ENCODE measurements at regions not wholly inside any gene's neighbourhood (a gene's known extent, or its start where the extent isn't known, plus 50 kb on each side); places are given as distances from the start of the nearest gene placed in this dataset.

DNA sequence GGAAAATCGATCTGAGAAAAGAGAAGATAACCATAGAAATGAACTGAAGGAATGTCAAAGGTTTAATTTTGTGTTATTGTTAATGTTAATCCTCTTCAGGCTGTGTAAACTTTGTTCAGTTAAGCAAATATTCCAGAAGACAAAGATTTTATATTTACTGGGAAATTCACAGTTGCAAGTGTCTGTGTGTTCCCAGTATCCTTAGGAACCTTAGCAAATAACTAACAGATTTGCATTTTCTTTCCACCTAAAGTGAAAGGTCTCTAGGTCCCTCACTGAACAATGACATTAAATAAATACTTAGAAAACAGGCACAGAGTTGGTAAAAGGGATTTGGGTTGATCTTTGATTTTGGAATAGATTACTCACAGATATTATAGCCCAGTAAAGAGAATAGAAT is 324.7 kb downstream of the C4orf33 start:
- no peak for DNase-seq

DNA sequence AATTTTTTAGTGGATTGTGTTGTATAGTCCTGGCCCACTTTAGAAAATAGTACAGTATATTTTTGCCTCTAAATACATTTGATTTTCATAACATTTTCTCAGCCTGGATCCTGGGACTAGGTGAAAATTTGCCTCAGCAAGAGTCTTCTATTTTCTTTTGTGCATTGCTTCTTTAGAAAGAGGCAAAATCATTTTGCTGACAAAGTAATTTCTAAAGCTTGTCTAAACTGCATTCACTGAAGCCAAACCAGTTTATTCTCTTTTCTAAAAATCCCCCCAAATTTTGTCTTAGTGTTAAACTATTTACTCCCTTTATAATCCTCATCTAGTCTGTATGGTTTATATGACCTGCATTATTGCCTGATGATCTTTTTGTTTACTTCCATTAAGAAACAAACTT is 326.3 kb downstream of the C4orf33 start:
- no peak for DNase-seq

DNA sequence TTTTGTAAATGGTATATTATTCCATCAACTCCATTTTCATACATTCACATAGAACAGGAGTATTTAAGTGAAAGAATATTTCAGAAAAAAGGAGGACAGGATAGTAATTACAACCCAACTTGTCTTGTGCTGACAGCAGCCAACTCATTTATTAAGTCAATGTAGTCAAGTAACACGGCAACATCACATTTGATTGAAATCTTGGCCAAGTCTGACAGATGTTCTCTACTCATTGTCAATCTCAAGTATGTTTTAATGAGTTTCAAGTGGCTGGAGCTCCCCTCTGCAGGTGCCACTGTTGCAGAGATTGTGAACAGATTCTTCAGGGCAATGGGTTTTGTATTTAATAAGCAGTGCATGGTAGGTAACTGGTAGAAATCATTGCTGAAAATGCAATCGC is 332.5 kb downstream of the C4orf33 start:
- no peak for DNase-seq

DNA sequence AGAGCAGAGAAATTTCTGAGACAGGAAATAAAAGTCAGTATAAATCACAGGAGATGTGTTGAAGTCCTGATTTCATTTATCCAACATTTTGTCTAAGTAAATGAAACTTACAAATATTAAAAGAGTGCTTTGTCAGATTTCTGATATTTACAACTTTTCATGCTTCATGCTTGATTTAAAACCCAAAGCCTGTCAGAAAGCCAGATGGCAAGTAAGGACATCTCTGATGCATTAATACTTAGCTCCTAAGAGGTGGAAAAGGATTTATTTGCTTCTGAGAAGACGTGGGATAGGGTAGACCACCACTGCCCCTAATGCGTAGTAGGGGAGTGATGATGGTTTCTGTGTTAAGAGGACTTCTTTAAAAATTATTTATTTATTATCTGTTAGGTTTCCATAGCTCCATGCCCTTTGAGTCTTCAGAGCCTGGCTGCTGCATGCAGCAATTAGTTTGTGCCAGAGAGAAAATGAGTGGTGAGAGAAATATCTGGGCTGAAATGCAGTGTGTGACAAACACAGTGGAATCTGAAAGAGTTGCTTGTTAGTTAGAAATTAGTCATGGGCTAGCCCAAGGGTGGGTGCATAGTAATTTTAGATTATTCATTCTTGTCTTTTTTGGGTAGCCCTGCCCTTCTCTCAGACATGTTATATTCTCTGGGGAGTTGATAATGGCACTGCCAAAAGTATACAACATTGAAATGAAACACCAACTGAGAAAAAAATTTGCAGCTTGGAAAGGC is 333.8 kb downstream of the C4orf33 start:
- DNase-seq = no peak

DNA sequence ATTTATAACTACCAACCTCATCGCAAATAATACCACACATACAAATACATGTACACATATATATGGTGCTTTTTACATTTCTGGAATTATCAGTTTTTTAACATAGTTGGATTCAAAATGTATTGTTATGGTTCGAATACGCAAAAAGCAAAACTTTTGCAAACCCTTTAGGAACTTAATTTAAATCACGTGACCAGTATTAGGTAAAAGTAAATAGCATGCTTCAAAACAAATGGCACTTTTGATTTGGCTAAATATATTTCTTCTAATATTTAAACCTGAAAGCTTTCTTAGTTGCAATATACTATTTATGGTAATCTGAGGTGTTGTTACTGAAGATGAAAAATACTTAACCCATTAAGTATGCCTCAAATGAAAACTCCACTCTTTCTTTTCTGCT is 341.4 kb downstream of the C4orf33 start:
- no peak for DNase-seq

DNA sequence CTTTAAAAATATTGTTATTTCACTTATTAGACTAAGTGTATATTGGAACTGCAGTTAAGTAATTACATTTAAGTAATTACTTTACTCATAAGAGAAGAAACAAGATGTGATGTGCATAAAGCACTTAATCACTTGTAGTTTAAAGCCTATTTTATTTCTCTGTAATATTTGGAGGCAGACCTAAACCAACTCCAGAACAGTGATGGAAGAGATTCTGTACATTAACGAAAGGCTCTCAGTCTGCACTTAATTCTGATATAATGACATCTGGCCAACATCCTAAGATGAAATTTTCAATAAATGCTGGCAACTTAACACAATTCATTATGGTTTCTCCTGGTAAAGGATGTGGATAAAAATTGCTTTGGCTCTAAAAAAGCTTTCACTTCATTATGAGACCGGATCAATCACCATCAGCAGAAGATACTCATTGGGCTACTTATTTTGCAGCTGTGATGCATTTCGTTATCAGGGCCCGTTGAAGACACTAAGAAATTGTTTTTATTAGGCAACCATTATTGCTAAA is 342.6 kb downstream of the C4orf33 start:
- DNase-seq = no peak

DNA sequence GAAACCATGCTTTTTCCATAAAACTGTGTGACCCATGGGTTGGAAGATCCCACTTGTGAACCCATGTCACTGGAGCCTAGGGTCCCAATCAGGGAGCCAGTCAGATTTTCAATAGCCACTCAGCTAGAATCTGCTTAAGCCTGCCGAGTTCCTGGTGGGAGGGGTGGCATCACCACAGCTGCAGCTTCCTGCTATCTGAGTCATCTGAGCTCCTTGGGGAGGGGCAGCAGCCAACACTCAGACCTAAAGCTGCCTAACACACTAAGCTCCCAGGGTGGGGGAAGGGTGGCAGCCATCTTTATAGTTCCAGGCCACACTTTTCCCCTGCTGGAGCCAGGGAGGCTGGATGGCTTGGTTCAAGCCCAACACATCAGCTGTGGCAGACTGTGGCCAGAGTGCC is 350.1 kb downstream of the C4orf33 start:
- DNase-seq = peak in 1 of 2 experiments; percentile 18

DNA sequence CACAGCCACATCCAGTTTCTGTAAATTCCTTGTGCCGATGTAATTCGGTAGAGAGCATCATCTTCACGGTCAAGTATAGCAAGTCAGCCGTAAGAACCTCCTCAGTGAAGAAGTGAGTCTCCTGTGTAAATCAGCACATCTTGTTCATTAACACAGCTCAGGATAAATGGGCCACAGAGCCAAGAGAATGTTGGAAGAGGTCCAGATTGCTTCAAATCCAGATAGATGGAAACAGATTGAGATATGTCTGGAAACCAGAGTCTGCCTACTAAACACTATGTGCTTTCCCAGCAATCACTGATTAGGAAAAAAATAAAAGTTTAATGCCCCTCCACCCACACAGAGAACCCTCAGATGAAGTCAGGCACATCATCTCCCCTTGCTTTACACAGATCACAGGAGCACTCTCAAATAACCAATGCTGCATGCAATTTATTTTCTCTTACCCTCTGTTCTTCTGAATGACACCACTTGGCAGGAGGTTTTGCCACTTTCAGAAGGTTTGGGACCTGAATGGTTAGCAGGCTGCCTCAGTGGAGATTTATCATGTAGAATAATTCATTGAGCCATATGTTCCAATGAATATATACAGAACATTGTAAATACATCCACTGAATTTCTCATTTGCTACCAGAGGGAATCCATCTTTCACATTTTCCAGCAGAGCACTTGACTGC is 357.7 kb downstream of the C4orf33 start:
- no peak for DNase-seq

DNA sequence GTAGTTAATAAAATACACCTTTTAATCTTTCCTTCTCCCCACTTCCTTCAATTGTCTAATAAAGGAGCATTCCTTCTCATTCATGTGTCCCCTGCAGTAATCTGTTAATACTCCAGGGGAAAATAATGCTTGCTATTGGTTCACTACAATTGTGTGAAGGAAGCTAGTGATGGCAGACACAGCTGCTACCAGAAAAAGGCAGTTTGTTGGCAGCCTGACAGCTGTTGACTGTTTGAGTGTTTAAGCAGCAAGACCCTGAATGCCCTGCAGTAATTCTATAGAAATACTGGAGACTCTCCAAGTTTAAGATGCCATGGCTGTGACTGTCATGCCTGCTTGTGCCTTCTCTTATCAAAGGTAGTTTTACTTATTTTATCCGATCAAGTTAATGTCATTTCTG is 359.5 kb downstream of the C4orf33 start:
- DNase-seq = no peak

DNA sequence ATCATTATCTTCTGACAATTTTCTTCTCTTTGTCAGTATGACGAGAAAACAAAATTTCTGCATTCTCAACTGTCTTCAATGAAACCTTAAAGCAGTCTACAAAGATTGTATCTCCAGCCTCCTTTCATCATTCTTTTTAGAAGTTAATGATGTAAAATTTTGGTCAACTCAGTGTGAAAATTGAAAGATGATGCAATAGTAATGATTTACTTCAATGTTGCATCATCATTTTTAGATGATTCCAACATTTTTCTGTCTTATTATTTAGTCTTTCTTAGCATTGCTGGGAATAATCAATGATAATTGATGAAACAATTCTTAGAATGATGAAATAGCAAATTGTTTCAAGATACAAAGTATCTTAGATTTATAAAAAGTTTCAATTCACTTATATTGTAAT is 372.7 kb downstream of the C4orf33 start:
- no peak for DNase-seq

DNA sequence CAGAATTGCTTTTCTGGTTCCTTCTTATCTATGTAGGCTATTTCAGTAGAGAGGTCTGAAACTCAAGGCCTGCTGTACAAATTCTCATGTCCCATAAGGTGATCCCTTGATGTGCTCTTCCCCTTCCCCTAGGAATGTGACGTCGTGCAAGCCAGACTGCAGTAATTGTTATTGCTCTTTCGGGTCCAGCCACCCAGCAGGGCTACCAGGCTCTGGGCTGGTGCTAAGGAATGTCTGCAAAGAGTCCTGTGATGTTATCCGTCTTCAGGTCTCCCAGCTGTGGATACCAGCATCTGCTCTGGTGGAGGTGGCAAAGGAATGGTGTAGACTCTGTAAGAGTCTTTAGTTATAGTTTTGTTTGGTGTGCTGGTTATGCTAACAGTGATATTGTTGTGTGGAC is 378.7 kb downstream of the C4orf33 start:
- no peak for DNase-seq

DNA sequence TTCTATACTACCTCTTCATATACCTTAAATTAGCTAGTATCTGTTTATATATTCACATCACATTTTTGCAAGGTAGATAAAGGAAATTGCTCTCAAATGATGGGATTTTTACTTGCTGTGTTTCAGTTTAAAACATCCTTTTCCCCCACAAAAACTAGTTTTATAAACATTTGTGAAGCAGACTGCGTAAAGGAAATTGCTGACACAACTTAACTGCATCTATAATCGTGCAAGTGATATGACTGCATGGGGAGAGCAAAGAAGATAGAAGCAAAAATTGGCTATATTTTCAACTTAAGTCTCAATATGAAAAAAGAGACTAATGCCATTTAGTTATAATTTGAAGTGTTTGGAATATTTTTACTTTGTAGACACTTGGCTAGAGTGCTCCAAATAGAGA is 385.2 kb downstream of the C4orf33 start:
- DNase-seq = no peak

DNA sequence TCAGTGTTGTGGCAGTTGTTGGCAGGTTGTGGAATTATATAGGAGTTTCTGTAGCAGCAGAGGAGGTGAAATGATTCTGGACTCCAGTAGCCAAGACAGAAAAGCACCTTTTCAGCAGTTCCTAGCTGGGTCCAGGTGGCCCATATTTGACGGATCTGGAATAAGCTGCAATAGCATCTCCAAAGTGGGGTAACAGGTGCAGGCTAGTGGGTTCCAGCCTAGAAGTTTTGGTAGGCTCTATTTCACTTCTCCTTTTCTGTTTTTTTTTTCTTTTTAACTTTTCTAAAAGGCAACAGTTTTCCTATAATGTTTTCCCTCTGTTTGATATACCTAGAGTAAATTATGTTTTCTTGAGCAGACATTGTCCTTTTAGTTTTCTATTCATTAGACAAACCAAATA is 392.5 kb downstream of the C4orf33 start:
- DNase-seq = no peak

DNA sequence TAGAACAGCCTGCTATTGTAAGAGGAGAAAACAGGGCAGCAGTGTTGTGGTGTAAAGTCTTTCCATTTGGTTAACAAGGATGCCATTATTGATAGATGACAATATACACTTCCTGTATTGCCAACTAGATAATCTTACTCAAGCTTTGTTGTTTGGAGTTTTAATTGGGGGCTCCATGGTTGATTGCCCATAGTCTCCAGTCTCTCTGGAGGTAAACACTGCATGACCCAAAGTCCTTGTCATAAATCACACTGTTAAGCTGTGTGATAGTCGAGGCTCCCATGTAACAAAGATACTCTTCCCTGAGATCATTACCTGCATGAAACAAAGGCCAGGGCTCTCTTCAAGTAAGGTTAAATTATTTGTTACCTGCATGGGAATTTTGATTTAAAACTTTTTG is 394.6 kb downstream of the C4orf33 start:
- DNase-seq = no peak

DNA sequence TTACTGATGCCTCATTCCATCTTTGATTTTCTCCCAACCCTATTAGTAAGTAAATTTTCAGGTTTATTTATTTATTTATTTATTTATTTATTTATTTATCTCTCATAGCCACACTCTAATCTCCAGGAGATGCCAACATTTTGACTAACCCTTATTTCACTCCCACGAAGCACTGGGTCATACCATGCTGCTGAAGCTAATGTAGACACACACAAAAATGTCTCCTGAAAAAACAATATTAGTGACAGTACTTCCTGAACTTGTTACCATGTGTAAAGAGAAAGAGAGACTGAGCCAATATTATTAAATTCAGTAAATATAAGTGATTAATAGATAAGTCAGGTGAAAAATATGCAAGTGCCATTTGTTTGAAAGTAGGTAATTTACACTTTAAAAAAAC is 402.7 kb downstream of the C4orf33 start:
- no peak for DNase-seq

DNA sequence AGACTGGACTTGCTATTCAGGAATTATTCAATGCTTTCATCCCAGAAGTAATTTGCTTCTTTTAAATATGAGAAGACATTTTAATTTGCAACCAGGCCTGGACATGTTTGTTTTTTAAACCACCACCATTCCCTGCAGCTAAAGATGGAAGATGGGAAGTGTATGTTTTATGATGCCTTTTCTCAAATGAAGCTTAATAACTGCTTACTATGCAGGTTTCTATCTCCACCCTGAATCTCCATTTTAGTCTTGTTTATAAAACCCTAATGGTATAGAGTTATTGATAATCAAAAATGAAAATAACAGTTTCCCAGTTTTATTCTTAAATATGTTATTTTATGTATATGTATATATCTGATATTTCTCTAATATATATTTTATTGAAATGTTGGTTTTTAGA is 418.9 kb downstream of the C4orf33 start:
- no peak for DNase-seq

DNA sequence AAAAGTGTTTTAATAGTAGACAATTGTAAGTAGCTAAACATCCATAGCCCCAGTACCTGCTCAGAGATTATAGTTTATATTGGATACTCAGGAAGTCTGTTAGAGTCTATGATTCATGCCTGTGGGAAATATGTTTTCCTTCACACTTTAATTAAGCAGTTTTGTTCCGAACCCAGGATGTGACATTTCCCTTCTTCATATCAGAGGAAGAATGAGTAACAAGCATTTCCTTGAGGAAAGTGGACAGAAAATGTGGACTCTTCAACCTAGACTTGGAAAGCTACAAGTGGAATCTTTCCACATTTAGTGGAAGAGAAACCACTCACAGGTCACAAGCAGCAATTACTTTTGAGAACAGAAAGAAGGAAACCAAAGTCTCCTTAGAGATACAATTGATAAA is 419.4 kb downstream of the C4orf33 start:
- DNase-seq = no peak

DNA sequence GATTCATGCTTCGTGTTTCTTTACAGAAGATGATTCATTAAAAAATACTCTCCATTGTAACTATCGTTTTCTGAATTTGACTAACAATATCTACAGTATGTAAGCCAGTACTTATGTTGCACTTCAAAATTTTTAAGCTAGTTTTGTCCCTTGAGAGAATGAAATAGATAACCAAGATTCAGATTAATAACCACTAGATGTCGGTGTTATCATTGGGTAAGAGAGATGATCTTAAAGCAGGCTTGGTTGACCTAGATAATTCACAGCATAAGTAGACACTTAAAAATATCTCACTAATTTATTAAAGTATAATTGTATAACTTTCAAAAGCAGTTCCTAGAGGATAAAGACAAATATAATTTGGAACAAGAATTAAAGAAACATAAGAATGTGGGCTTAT is 430.9 kb downstream of the C4orf33 start:
- peak in 1 of 2 experiments; percentile 1 for DNase-seq

DNA sequence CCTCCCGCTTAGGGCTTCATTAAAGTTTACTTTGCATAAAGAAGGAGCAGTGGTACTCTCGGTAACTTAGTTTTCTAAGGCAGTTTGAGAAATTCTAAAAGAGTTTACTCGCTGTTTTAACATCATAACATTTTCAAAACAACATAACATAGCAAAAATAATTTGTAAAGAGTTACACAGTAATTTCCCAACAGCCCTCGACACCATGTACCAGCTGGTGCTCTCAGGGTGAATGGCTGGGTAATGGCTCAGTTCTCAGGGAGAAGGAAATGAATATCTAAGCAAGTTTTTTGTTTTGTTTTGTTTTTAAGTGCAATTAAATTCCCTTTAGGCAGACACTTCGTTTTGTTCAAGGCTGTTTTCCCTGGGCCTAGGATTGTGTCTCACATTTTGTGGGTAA is 435.3 kb downstream of the C4orf33 start:
- DNase-seq = no peak

DNA sequence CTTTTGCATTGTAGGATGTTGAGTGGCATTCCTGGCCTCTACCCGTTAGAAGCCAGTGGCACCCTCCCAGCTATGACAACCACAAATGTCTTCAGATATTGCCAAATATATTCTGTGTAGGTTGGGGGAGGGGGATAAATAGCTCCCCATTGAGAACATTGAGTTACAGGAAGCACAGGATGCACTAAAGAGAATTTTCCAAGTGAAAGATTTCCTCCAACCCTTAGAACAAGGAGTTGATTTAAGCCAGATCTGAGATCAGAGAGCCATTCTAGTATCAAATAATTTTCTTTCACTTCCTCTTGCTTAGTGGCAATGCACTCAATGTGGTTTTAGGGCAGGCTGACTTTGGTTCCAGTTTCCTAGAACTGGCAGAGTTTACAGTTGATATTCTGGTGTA is 436.6 kb downstream of the C4orf33 start:
- no peak for DNase-seq

DNA sequence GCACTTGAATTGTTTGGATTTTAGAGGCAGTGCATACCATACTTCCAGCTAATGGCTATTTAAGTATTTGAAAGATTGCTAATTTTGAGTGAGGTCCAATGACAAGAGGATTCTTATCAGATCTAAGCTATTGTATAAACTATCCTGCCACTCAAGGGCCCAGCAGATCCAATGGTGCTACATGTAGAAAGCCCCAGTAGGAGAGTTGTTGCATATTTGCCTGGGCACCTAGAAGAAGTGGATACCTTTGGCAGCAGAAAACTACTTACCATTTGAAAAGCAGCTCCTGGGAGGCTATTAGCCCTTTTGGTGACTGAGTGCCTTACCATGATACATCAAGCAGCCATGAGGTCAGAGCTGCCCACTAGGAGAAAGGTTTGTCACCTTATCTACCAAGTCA is 447.3 kb downstream of the C4orf33 start:
- DNase-seq = no peak

DNA sequence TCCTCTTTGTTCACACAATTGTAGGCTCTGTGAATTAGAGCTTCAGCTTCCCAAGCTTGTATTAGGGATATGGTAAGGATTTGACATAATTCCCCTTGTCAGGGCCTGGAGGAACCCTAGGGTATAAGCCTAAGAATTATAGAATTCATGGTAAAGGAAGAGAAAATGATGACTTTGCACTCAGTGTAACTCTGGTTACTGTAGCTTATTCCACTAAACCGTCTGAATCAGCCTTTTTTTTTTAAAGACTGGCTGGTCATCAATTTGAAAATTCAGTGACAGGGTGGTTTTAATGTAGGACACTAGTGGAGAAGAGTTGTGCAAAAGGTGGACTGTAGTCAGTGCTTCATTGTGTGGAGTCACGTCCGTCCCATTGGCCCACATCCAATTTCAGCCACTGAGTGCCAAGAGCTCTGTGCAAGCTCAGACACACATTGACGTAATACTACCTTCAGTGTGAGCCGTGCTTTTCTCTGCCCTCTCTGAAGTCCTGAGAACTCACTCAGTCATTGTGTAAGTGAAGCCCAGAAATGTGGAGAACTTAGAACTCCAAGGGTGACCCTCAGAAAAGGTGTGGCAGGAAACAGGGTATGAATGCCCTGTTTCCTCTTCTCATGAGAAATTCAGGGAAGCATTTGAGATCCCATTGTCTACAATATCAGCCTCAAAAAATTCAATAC is 449.8 kb downstream of the C4orf33 start:
- DNase-seq = no peak

DNA sequence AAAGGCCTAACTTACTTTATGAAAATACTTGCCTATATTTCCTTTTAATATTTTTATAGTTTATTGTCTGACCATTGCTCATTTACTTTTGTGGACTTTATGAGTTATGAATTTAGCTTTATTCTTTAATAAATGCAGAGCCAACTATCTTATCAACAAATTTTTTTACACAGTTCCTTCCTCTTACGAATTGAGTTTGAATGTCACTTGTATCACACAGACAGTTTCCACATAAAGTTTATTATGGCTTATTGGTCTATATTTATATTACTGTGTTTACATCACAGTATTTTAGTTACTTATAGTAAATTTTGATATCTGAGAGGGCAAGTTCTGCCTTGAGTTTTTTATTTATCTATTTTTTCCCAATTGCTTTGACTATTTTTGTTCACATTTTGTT is 450.6 kb downstream of the C4orf33 start:
- no peak for DNase-seq

DNA sequence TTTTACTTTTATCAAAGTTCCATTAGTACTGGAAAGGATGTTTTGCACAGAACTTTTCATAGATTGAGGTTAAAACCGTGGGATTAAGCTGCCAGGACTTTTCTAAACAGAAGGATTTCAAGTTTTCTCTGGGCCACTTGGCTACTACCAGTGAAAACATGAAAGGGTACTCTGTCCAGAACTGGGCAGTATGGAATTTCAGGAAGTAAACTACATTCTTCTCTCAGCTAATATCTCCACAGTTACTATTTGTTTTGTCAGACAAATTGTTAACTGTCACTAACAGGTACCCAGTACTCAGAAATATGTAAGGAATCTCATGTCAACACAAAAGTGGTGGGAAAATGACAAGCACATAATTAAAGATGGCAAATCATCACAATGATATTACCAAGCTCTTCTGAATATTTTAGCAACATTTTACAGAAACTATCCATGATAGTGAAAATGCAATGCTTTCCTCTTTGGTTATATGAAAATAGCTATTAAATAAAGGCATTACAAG is 454.4 kb downstream of the C4orf33 start:
- DNase-seq = no peak
